CD4-positive, alpha-beta T cell treated with Interleukin-17A for 1 hour (primary cell): ENCODE measurements at regions not wholly inside any gene's neighbourhood (a gene's known extent, or its start where the extent isn't known, plus 50 kb on each side); places are given as distances from the start of the nearest gene placed in this dataset.
"Not testable (repeated sequence)": the region's sequence is repeated elsewhere in the genome, so short reads cannot be mapped to it uniquely, and the experiment has no call there.

ENCODE experiments used
- DNase-seq: peaks from one replicate; pipeline ENCODE4 v3.0.0-alpha.2; 2020

DNA sequence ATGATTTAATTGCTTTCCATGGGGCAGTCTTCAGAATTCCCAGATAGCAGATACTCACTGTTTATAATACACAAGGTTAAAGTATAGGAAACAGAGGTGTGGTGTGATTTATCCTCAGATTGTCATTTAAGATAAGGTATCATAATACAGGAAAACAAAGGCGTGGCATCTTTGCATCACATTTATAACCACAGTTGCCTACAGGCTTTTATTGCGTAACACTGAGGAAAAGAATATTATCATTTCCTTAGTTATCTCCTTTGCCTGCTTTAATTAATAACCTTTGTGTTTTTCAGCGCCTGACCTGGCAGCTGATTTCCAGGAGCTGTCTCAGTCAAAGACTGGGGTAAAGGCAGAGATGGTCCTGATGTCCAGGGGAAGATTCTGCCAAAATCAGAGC, 68.8 kb downstream of the SSX7 start:
- DNase-seq, result no peak

DNA sequence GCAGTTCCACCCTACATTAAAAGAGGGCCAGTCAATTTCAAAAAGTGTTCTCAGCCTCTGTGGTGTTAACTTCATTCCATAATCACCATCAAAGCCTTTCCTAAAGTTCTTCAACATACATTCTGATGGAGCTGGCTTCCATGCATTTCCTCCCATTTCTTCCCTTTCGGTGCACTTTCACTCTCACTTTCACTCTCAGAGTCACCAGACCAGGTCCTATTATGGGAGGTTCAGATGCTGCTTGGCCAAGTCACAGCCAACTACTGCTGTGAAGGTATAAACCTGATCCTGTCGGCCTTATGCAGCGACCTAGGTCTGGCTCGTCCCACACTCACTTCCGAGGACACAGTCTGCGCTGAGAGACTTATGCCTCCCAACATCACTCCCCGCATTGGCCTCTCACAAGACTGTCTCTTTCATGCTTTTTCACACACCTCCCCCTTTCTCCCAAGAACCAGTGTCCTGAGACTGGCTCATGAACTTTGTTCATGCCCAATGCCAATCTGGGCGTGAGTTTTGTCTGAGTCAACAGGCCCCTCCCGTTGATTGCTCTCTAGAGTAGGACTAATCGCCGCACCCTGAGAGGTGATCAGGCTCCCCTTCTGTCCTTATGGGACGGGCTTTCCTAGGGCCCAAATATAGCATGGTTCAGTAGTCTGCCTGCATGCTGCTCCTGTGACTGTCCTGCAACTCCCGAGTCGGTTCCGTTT, 60.8 kb upstream of the XAGE1B start:
- DNase-seq, result no peak

DNA sequence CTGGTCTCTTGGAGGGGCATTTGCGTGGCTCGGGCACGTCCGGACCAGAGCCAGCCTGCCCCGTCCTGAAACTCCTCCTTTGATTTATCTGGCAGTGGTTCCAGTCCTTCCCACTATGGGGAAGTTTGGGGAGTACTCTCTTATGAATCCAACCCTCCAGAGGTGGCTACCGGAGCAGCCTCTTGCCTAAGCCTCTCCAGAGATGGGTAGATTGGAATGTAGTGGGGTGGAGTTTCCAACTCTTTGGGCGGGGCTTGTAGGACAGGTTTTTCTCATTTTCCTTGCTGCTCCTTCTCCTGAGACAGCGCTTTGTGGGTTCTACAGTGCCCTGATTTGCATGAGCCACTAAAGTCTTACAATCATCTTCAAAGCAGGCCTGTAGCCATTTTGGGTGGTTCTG, 60.1 kb upstream of the XAGE1B start:
- DNase-seq, result no peak

GRCh38 chrX:52576474-52576873, 59.6 kb upstream of the XAGE1B start:
- DNase-seq, result no peak

DNA sequence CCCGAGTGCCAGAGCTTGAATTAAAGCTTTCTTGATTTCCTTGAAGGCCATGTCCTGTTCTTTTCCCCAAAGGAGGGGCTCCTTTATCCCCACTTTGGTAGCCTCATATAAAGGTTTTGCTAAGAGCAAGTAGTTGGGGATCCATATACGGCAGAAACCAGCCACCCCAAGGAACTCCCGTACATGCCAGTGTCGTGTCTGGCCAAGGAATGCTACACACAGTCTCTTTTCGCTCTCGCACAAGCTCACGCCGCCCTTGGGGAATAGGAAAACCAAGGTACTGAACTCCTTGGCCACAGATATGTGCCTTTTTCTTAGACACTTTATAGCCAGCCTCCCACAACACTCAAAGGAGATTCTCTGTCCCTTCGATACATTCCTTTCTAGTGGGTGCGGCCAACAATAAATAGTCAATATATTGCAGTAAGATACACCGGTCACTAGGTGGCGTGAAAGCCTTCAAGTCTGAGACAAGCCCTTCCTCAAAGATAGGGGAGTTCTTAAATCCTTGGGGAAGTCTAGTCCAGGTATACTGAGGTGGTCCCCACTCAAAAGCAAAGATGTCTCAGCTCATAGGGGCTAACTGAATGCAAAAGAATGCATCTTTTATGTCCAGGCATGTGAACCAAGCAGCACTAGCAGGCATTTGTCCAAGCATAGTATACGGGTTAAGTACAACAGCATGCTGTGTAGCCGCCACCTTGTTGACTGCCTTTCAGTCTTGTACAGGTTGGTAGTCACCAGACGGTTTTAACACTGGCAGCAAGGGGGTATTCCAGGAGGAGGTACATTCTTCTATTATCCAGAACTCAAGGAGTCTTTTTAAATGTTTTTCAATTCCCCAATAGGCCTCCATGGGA, 57.8 kb upstream of the XAGE1B start:
- peak; percentile 44 for DNase-seq

DNA sequence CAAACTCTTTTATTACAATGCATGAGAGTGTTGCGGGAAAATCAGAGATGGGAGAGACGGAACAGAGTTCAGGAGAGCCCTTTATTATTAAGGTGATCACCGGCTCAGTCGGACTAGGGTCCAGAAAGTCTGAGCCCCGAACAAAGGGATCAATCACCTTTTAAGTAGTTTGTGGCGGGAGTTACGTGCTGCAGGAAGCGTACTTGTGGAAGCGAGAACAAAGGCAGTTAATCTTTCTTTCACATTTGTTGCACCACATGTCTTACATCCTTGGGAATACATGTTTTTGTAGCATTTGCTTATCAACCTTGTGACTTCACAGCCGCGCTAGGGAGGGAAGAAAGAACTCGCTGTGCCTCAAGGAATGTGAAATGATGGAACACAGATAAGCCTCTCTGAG, 51.3 kb upstream of the XAGE1B start:
- not testable (repeated sequence) for DNase-seq
